IMR-90 (cell line): ENCODE measurements at regions not wholly inside any gene's neighbourhood (a gene's known extent, or its start where the extent isn't known, plus 50 kb on each side); places are given as distances from the start of the nearest gene placed in this dataset.

Experiments used
- ATAC-seq: fragments of 200-7000 bp; cut with Tn5 transposase; 2 replicates; pipeline ENCODE4 v1.9.1; 2020; ENCODE audit warnings: low read depth, mild to moderate bottlenecking, moderate library complexity
- BruUV-seq: library from RNA; stranded (reverse); fragments of 400-500 nt; replicated peaks from 2 replicates; lab custom pipeline; 2021; lab: Mats Ljungman, UMichigan
- CTCF ChIA-PET: fragments of 300-600 bp; formaldehyde crosslinking; extraction: SDS; loops from one replicate; lab custom pipeline; 2021; ENCODE audit warnings: antibody characterized with exemption; lab: Yijun Ruan, JAX
- POLR2A ChIA-PET: fragments of 300-600 bp; sonication (Branson Sonifier 250); formaldehyde crosslinking; loops from one replicate; lab custom pipeline; 2022; ENCODE audit warnings: antibody characterized with exemption; ENCODE audit not compliant: unreplicated experiment; lab: Charles Lee
- DNase-seq: peaks from one replicate; pipeline ENCODE4 v3.0.0; 2013
- H2AFZ ChIP-seq: replicated peaks from 2 replicates; pipeline ENCODE3; 2013; ENCODE audit warnings: low read length, mild to moderate bottlenecking; ENCODE audit not compliant: poor library complexity
- H2AK5ac ChIP-seq: 2 replicates; pipeline ENCODE4 v1.6.1; 2013; ENCODE audit warnings: low read depth, low read length, inconsistent platforms
- H2AK9ac ChIP-seq: replicated peaks from 2 replicates; pipeline ENCODE3; 2013; ENCODE audit warnings: mild to moderate bottlenecking, low read depth, low read length, moderate library complexity; ENCODE audit not compliant: poor library complexity
- H2BK120ac ChIP-seq: 2 replicates; pipeline ENCODE4 v1.6.1; 2013; ENCODE audit warnings: low read depth, low read length, inconsistent platforms
- H2BK15ac ChIP-seq: 3 replicates; pipeline ENCODE4 v1.6.1; 2013; ENCODE audit warnings: low read depth, low read length, inconsistent platforms
- H2BK20ac ChIP-seq: 2 replicates; pipeline ENCODE4 v1.6.1; 2013; ENCODE audit warnings: low read depth, mild to moderate bottlenecking, inconsistent platforms, low read length, moderate library complexity
- H2BK5ac ChIP-seq: 2 replicates; pipeline ENCODE4 v1.6.1; 2013; ENCODE audit warnings: mild to moderate bottlenecking, low read depth, low read length, inconsistent platforms; ENCODE audit not compliant: poor library complexity, severe bottlenecking
- H3K14ac ChIP-seq: replicated peaks from 2 replicates; pipeline ENCODE4 v1.6.1; 2013; ENCODE audit warnings: low read depth, low read length, inconsistent platforms
- H3K18ac ChIP-seq: 2 replicates; pipeline ENCODE4 v1.6.1; 2013; ENCODE audit warnings: low read depth, low read length, control low read depth
- H3K23ac ChIP-seq: 2 replicates; pipeline ENCODE4 v1.6.1; 2013; ENCODE audit warnings: low read depth, low read length, inconsistent platforms
- H3K27ac ChIP-seq: 2 replicates; pipeline ENCODE4 v1.5.1; 2013; ENCODE audit warnings: mild to moderate bottlenecking, control low read depth, low read length; ENCODE audit not compliant: insufficient read depth
- H3K27me3 ChIP-seq: 2 replicates; pipeline ENCODE4 v1.6.1; 2013; ENCODE audit warnings: low read length; ENCODE audit not compliant: control insufficient read depth, insufficient read depth
- H3K36me3 ChIP-seq: 2 replicates; pipeline ENCODE4 v1.6.1; 2013; ENCODE audit warnings: low read length, mixed read lengths; ENCODE audit not compliant: control insufficient read depth, insufficient read depth
- H3K4ac ChIP-seq: 2 replicates; pipeline ENCODE4 v1.6.1; 2013; ENCODE audit warnings: low read depth, low read length, inconsistent platforms
- H3K4me1 ChIP-seq: 2 replicates; pipeline ENCODE4 v1.6.1; 2013; ENCODE audit warnings: low read length, mixed read lengths; ENCODE audit not compliant: control insufficient read depth, insufficient read depth
- H3K4me2 ChIP-seq: 2 replicates; pipeline ENCODE4 v1.6.1; 2013; ENCODE audit warnings: low read depth, mild to moderate bottlenecking, control low read depth, low read length, moderate library complexity
- H3K4me3 ChIP-seq: 2 replicates; pipeline ENCODE4 v1.5.1; 2013; ENCODE audit warnings: low read depth, mild to moderate bottlenecking, control low read depth, low read length, moderate library complexity; ENCODE audit not compliant: insufficient read depth
- H3K56ac ChIP-seq: 2 replicates; pipeline ENCODE4 v1.6.1; 2013; ENCODE audit warnings: low read length, inconsistent platforms; ENCODE audit not compliant: insufficient read depth; ENCODE audit errors: extremely low read depth
- H3K79me1 ChIP-seq, 2 experiments: 2 replicates each; pipeline ENCODE4 v1.6.1; 2013; ENCODE audit warnings: low read length in 2 of 2, inconsistent platforms in 1 of 2, low read depth in 1 of 2
- H3K9ac ChIP-seq: 2 replicates; pipeline ENCODE4 v1.6.1; 2013; ENCODE audit warnings: low read depth, low read length, control low read depth
- H3K9me1 ChIP-seq: 2 replicates; pipeline ENCODE4 v1.6.1; 2013; ENCODE audit warnings: low read length, inconsistent platforms; ENCODE audit not compliant: insufficient read depth
- H3K9me3 ChIP-seq: 2 replicates; pipeline ENCODE4 v1.6.1; 2013; ENCODE audit warnings: low read length; ENCODE audit not compliant: control insufficient read depth, insufficient read depth
- H4K20me1 ChIP-seq: 2 replicates; pipeline ENCODE4 v1.6.1; 2013; ENCODE audit warnings: low read length, inconsistent platforms; ENCODE audit not compliant: insufficient read depth
- H4K5ac ChIP-seq: 2 replicates; pipeline ENCODE4 v1.6.1; 2013; ENCODE audit warnings: mild to moderate bottlenecking, low read depth, low read length, control low read depth
- H4K8ac ChIP-seq, 2 experiments: 2 replicates each; pipeline ENCODE4 v1.6.1; 2013; ENCODE audit warnings: low read depth in 2 of 2, low read length in 2 of 2, control low read depth in 1 of 2, inconsistent platforms in 1 of 2
- H4K91ac ChIP-seq: 2 replicates; pipeline ENCODE4 v1.6.1; 2013; ENCODE audit warnings: low read depth, low read length, inconsistent platforms; ENCODE audit not compliant: insufficient read depth
- RFX5 ChIP-seq: IDR thresholded peaks from 2 replicates; pipeline ENCODE4 v1.8.0; 2012; ENCODE audit warnings: low read depth, mild to moderate bottlenecking, low read length, moderate library complexity
- dilution Hi-C: fragments of 300-500 bp; cut with HindIII; formaldehyde crosslinking; loops from one replicate; pipeline ENCODE4 v1.14.3; 2018; ENCODE audit warnings: low sequenced_read_pairs; ENCODE audit not compliant: unreplicated experiment
- in situ Hi-C: fragments of 300-500 bp; cut with MboI; formaldehyde crosslinking; loops from 3 replicates; pipeline ENCODE4 v1.14.3; 2019; ENCODE audit warnings: low sequenced_read_pairs, inconsistent platforms, mixed read lengths
- intact Hi-C: fragments of 100-400 bp; cut with micrococcal nuclease; formaldehyde crosslinking; loops from 2 replicates; pipeline ENCODE4 v1.10.0; 2022

DNA sequence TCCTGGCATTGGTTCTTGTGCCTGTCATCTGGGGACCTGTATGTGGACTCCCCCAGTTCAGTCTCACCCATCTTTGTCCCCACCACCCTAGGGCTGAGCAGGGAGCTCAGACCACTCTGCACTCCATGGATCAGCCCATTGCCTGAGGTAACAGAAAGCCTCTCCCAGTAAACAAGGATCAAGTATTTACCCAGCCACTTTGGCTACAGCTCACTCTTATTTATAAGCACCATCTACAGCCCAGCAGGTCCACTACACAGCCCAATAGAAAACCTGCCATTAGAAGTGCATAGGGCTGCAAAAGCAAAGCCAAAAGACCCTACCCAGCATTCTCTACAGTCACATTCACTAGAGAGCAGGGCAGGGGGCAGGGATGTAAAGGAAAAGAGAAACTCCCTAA, 335.0 kb upstream of the SYNCRIP start:
- H3K18ac ChIP-seq, result no peak overlapping the region
- H2BK5ac ChIP-seq, result no peak overlapping the region
- H3K56ac ChIP-seq, result no peak overlapping the region
- no peak overlapping the region for H3K27ac ChIP-seq
- no peak overlapping the region for H2AK5ac ChIP-seq
- H2BK120ac ChIP-seq, result no peak overlapping the region
- no peaks in the 10 kb centered on the region for H4K20me1 ChIP-seq
- H3K14ac ChIP-seq, result no peak overlapping the region
- no peak overlapping the region for H3K4me3 ChIP-seq
- H4K5ac ChIP-seq, result no peak overlapping the region
- in situ Hi-C loops (no loop called here), dilution Hi-C loops (no loop called here), intact Hi-C loops (no loop called here)
- H3K9ac ChIP-seq, result no peak overlapping the region
- H2BK20ac ChIP-seq, result no peak overlapping the region
- BruUV-seq, result no TSS peak
- ATAC-seq, result no peak
- no peaks in the 10 kb centered on the region for H3K9me1 ChIP-seq
- no peak overlapping the region for H3K23ac ChIP-seq
- no peaks in the 10 kb centered on the region for H3K27me3 ChIP-seq
- H3K79me1 ChIP-seq, result no peaks in the 10 kb centered on the region
- H2AFZ ChIP-seq, result no peak overlapping the region
- H4K91ac ChIP-seq, result no peak overlapping the region
- H3K36me3 ChIP-seq, result no peaks in the 10 kb centered on the region
- H2BK15ac ChIP-seq, result no peak overlapping the region
- H3K4me1 ChIP-seq, result no peaks in the 10 kb centered on the region
- CTCF ChIA-PET, result interaction anchor here (0.5 kb wide), 1 partner anchor 1313 kb away, joined by 3 read pairs; no protein-coding TSS in a partner anchor
- no peak overlapping the region for H3K4me2 ChIP-seq
- no peak overlapping the region for H4K8ac ChIP-seq
- peaks cover 10% of the 10 kb centered on the region for H3K9me3 ChIP-seq
- TF ChIP-seq RFX5, result no peak
- no peak overlapping the region for H2AK9ac ChIP-seq
- no peak for DNase-seq
- POLR2A ChIA-PET, result no interaction called here
- no peak overlapping the region for H3K4ac ChIP-seq
